ENCODE measurements at regions not wholly inside any gene's neighbourhood (a gene's known extent, or its start where the extent isn't known, plus 50 kb on each side); places are given as distances from the start of the nearest gene placed in this dataset.

DNA sequence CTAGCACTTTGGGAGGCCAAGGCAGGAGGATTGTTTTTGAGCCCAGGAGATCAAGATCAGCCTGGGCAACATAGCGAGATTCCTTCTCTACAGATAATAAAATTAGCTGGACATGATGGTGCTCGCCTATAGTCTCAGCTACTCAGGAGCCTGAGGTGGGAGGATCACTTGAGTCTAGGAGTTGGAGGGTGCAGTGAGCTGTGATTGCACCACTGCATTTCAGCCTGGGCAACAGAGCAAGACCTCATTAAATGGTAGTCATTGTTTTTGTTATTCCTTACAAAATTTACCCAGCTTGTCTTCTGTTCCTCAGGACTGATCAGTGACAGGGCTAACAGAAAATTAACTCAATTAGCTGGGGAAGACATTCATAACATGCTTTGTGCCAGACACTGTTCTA, 104.5 kb downstream of the NDFIP1 start (continued):
- TF ChIP-seq YY1 (IDR thresholded peaks at IDR 0.05; ENCODE audit: low read depth, low read length) (no peak), ASH2L (IDR thresholded peaks at IDR 0.05; ENCODE audit: low read length) (no peak), POLR2AphosphoS5 (IDR thresholded peaks at IDR 0.05; ENCODE audit: low read depth, low read length) (no peak), SAP30 (IDR thresholded peaks at IDR 0.05; ENCODE audit: insufficient read depth, insufficient replicate concordance, low read length) (no peak), ZNF274 (IDR thresholded peaks at IDR 0.05; ENCODE audit: borderline replicate concordance, extremely low read depth, low read length) (no peak), NANOG (IDR thresholded peaks at IDR 0.05; ENCODE audit: insufficient read depth, low read depth, low read length, poor library complexity, severe bottlenecking) (no peak)
